Neural cell (in vitro differentiated cells): ENCODE measurements at regions not wholly inside any gene's neighbourhood (a gene's known extent, or its start where the extent isn't known, plus 50 kb on each side); places are given as distances from the start of the nearest gene placed in this dataset.

Experiments
- H2AFZ ChIP-seq: fragments of 200-600, 300-800 bp; sonication (generic), shearing (Covaris generic); 2 replicates; pipeline ENCODE4 v1.6.0; 2014; ENCODE audit warnings: low read depth, mild to moderate bottlenecking, antibody characterized with exemption, low read length, moderate library complexity
- H3F3A ChIP-seq: fragments of 200-600 bp; shearing (Covaris generic); 2 replicates; pipeline ENCODE4 v1.6.1; 2016; ENCODE audit warnings: mild to moderate bottlenecking, moderate library complexity, mixed read lengths, antibody characterized with exemption, low read length; ENCODE audit not compliant: insufficient read depth, poor library complexity, severe bottlenecking
- H3K27ac ChIP-seq: fragments of 200-600, 300-800 bp; sonication (generic), shearing (Covaris generic); 2 replicates; pipeline ENCODE4 v1.5.1; 2014; ENCODE audit warnings: mild to moderate bottlenecking, low read length, moderate library complexity
- H3K27me3 ChIP-seq: fragments of 300-800, 200-600 bp; sonication (generic), shearing (Covaris generic); 2 replicates; pipeline ENCODE4 v1.6.0; 2014; ENCODE audit warnings: mild to moderate bottlenecking, low read depth, low read length, moderate library complexity; ENCODE audit not compliant: insufficient read depth
- H3K36me3 ChIP-seq: fragments of 300-800, 200-600 bp; sonication (generic), shearing (Covaris generic); 2 replicates; pipeline ENCODE4 v1.5.1; 2014; ENCODE audit warnings: mild to moderate bottlenecking, antibody characterized with exemption, low read length, moderate library complexity; ENCODE audit not compliant: insufficient read depth
- H3K4me2 ChIP-seq: fragments of 300-800, 200-600 bp; sonication (generic), shearing (Covaris generic); 2 replicates; pipeline ENCODE4 v1.6.0; 2014; ENCODE audit warnings: mild to moderate bottlenecking, low read length
- H3K4me3 ChIP-seq: fragments of 300-800, 200-600 bp; sonication (generic), shearing (Covaris generic); 2 replicates; pipeline ENCODE4 v1.5.1; 2014; ENCODE audit warnings: mild to moderate bottlenecking, low read length, moderate library complexity
- H3K79me2 ChIP-seq: fragments of 200-600 bp; shearing (Covaris generic); replicated peaks from 2 replicates; pipeline ENCODE4 v1.6.0; 2014; ENCODE audit warnings: mild to moderate bottlenecking, low read length, moderate library complexity; ENCODE audit not compliant: insufficient read depth
- H3K9ac ChIP-seq: fragments of 300-800, 200-600 bp; sonication (generic), shearing (Covaris generic); 2 replicates; pipeline ENCODE4 v1.6.1; 2016; ENCODE audit warnings: mild to moderate bottlenecking, low read length, mixed read lengths
- H3K9me2 ChIP-seq: fragments of 200-600 bp; shearing (Covaris generic); 2 replicates; pipeline ENCODE4 v1.6.1; 2016; ENCODE audit warnings: mild to moderate bottlenecking, low read length, mixed read lengths; ENCODE audit not compliant: insufficient read depth
- H3K9me3 ChIP-seq: fragments of 200-600, 300-800 bp; sonication (generic), shearing (Covaris generic); 2 replicates; pipeline ENCODE4 v1.6.1; 2016; ENCODE audit warnings: mild to moderate bottlenecking, mixed run types, low read length, moderate library complexity, mixed read lengths
- H4K20me1 ChIP-seq: fragments of 200-600 bp; shearing (Covaris generic); 2 replicates; pipeline ENCODE4 v1.6.1; 2016; ENCODE audit warnings: mild to moderate bottlenecking, mixed run types; ENCODE audit not compliant: insufficient read depth
- CTCF ChIP-seq: fragments of 450-650 bp; IDR thresholded peaks from 2 replicates; pipeline ENCODE4 v1.5.1; 2014; ENCODE audit warnings: antibody characterized with exemption, mild to moderate bottlenecking, moderate library complexity; ENCODE audit not compliant: poor library complexity, severe bottlenecking
- EP300 ChIP-seq: fragments of 450-650 bp; conservative IDR thresholded peaks from 2 replicates; pipeline ENCODE4 v1.6.1; 2014; ENCODE audit warnings: antibody characterized with exemption, mild to moderate bottlenecking, moderate library complexity; ENCODE audit not compliant: poor library complexity, severe bottlenecking
- EZH2 ChIP-seq: fragments of 200-600, 300-800 bp; shearing (Covaris generic), sonication (generic); IDR thresholded peaks from 2 replicates; pipeline ENCODE4 v1.6.1; 2014; ENCODE audit warnings: antibody characterized with exemption, low read length, borderline replicate concordance, mild to moderate bottlenecking; ENCODE audit not compliant: insufficient read depth, poor library complexity, severe bottlenecking
- MXI1 ChIP-seq: fragments of 450-650 bp; conservative IDR thresholded peaks from 2 replicates; pipeline ENCODE4 v1.6.1; 2014; ENCODE audit warnings: antibody characterized with exemption, mild to moderate bottlenecking; ENCODE audit not compliant: poor library complexity, severe bottlenecking
- POLR2AphosphoS5 ChIP-seq: IDR thresholded peaks from 2 replicates; pipeline ENCODE4 v1.6.1; 2012
- RAD21 ChIP-seq: fragments of 450-650 bp; conservative IDR thresholded peaks from 2 replicates; pipeline ENCODE4 v1.6.1; 2014; ENCODE audit warnings: antibody characterized with exemption, mild to moderate bottlenecking, moderate library complexity
- SMC3 ChIP-seq: fragments of 450-650 bp; conservative IDR thresholded peaks from 2 replicates; pipeline ENCODE4 v1.6.1; 2014; ENCODE audit warnings: antibody characterized with exemption, mild to moderate bottlenecking, moderate library complexity; ENCODE audit not compliant: poor library complexity
- TAF1 ChIP-seq: IDR thresholded peaks from 2 replicates; pipeline ENCODE4 v1.6.1; 2012; ENCODE audit warnings: low read depth
- TF ChIP-seq, protein P1 (sequence below): IDR thresholded peaks from 2 replicates; pipeline ENCODE4 v1.6.1; 2012; ENCODE audit warnings: borderline replicate concordance

GRCh38 chr6:67976486-67976885 is 658.6 kb upstream of the ADGRB3 start:
- no peaks in the 10 kb centered on the region for H3K9me2 ChIP-seq
- no peak overlapping the region for H3K4me2 ChIP-seq
- H3K79me2 ChIP-seq = no peaks in the 10 kb centered on the region
- no peaks in the 10 kb centered on the region for H3F3A ChIP-seq
- TF ChIP-seq CTCF (no peak), SMC3 (no peak), EP300 (peak; percentile 83), POLR2AphosphoS5 (peak; percentile 63), RAD21 (no peak), EZH2 (no peak), TAF1 (no peak), MXI1 (no peak)
- TF ChIP-seq, protein P1, sequence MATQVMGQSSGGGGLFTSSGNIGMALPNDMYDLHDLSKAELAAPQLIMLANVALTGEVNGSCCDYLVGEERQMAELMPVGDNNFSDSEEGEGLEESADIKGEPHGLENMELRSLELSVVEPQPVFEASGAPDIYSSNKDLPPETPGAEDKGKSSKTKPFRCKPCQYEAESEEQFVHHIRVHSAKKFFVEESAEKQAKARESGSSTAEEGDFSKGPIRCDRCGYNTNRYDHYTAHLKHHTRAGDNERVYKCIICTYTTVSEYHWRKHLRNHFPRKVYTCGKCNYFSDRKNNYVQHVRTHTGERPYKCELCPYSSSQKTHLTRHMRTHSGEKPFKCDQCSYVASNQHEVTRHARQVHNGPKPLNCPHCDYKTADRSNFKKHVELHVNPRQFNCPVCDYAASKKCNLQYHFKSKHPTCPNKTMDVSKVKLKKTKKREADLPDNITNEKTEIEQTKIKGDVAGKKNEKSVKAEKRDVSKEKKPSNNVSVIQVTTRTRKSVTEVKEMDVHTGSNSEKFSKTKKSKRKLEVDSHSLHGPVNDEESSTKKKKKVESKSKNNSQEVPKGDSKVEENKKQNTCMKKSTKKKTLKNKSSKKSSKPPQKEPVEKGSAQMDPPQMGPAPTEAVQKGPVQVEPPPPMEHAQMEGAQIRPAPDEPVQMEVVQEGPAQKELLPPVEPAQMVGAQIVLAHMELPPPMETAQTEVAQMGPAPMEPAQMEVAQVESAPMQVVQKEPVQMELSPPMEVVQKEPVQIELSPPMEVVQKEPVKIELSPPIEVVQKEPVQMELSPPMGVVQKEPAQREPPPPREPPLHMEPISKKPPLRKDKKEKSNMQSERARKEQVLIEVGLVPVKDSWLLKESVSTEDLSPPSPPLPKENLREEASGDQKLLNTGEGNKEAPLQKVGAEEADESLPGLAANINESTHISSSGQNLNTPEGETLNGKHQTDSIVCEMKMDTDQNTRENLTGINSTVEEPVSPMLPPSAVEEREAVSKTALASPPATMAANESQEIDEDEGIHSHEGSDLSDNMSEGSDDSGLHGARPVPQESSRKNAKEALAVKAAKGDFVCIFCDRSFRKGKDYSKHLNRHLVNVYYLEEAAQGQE = no peak
- H3K27me3 ChIP-seq = no peaks in the 10 kb centered on the region
- peak overlapping the region; percentile 25 for H3K27ac ChIP-seq
- no peak overlapping the region for H2AFZ ChIP-seq
- no peaks in the 10 kb centered on the region for H4K20me1 ChIP-seq
- H3K36me3 ChIP-seq = no peaks in the 10 kb centered on the region
- H3K9ac ChIP-seq = no peak overlapping the region
- H3K9me3 ChIP-seq = no peaks in the 10 kb centered on the region
- no peak overlapping the region for H3K4me3 ChIP-seq

DNA sequence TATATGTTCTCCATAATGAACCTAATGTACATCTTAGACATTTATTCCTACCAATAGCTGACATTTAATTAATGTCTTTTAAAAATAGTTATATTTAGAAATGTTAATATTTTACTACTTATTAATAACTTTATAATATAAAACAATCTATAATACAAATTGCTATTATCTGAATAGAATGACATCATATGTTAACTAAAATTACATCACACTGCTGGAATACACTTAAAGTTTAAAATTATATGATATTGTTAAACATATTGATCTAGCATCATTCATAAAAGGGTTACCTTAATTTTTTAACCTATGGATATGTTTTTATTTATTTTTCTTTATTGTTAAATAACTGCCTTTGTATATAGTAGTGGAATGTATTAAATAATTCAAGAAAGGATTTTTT is 660.2 kb upstream of the ADGRB3 start:
- no peak overlapping the region for H2AFZ ChIP-seq
- no peak overlapping the region for H3K4me3 ChIP-seq
- no peak overlapping the region for H3K4me2 ChIP-seq
- no peaks in the 10 kb centered on the region for H4K20me1 ChIP-seq
- no peaks in the 10 kb centered on the region for H3F3A ChIP-seq
- H3K36me3 ChIP-seq = no peaks in the 10 kb centered on the region
- TF ChIP-seq EP300 (no peak), EZH2 (no peak), CTCF (no peak), POLR2AphosphoS5 (no peak), SMC3 (no peak), RAD21 (no peak)
- H3K27ac ChIP-seq = no peak overlapping the region
- H3K79me2 ChIP-seq = no peaks in the 10 kb centered on the region
- no peaks in the 10 kb centered on the region for H3K9me2 ChIP-seq
- no peaks in the 10 kb centered on the region for H3K9me3 ChIP-seq
- no peaks in the 10 kb centered on the region for H3K27me3 ChIP-seq
- H3K9ac ChIP-seq = no peak overlapping the region
